ENCODE measurements at regions not wholly inside any gene's neighbourhood (a gene's known extent, or its start where the extent isn't known, plus 50 kb on each side); places are given as distances from the start of the nearest gene placed in this dataset.

DNA sequence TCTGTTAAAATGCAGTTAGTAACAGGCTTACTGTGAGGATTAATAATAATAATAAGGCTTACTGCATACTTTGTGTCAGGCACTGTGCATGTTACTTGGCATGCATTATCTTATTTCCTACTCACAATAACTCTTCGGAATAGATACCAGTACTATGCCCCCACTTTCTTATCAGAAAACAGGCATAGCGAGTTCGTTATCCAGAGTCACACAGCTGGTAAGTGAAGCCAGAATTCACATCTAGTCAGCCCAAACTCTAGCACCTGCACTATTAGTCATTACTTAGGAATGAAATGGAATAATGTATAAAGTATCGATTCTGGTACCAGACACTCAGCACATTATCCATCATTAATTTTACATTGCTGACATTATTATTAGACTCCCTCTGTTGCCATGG, 155.7 kb upstream of the BLID start:
- DNase-seq = no peak

DNA sequence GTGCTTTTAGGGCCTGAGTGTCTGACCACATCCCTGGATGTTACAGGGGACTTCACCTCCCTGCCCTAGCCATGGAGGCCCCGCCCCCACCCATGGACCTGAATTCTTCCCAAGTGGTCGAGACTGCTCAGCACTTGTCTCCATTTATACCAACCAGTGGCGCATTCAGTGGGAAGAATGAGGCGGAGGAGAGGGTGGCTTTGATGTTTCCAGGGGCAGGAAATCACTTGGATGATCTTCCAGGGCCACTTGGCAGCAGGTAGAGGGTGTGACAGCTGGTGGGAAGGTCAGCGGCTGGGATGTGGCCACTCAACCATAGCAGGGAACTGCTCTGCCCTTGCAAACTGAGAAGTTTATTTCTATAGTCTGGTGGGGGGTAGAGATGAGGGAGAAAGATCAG, 155.1 kb upstream of the BLID start:
- no peak for DNase-seq

DNA sequence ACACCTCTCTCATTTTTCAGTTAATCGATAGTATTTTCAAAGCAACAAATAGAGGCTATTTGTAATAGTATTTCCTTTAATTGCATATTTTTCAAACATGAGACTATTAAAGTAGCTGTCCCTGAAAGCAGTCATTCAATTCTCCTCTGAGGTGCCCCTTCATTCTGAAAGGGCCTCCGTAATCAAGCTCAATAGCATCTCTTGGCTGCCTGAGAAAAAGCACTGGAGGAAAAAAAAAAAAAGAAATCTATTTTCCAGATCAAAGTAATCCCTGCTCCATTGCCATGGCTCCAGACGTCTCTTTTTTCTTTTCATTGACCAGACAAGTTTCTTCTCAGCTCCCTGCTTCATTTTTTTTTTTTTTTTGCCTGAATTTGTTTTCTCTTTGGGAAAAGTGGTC, 154.5 kb upstream of the BLID start:
- DNase-seq = no peak

DNA sequence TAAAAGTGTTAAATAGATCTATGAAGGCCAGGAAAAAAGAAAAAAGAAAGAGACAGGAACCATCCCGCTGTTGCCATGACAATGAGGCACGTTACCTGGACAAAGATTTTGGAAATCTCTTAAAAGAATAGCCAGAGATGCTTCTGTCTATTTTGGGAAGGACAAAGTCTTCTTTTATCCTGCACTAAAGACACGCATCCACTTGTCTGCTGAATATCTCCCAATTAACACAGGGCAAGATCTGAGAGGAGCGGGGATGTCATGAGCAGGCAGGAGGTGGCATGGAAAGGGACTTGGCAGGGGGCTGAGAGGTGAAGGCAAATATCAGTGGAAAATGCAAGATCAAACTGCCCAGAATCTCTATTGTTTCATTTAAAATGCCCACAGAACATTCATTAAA, 153.8 kb upstream of the BLID start:
- no peak for DNase-seq

GRCh38 chr11:122268601-122269130, 152.7 kb upstream of the BLID start:
- DNase-seq = no peak

DNA sequence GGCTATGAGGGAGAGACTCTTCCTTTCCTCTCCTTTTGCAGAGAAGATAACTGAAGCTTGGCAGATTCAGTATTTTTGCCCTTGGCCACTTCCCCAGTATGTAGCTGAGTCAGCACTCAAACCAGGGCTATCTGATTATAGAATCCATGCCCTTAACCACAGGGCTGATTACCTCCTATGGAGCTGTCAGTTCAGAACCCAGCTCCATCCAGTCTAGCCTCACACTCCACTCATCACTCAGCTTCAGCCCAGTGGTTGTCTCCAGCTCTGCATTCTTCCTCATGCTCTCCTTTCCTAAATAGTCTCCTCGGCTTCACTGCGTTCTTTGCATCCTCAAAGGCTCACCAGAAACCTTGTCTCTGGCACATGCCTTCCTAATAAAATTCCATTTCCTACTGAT, 151.6 kb upstream of the BLID start:
- DNase-seq = no peak

DNA sequence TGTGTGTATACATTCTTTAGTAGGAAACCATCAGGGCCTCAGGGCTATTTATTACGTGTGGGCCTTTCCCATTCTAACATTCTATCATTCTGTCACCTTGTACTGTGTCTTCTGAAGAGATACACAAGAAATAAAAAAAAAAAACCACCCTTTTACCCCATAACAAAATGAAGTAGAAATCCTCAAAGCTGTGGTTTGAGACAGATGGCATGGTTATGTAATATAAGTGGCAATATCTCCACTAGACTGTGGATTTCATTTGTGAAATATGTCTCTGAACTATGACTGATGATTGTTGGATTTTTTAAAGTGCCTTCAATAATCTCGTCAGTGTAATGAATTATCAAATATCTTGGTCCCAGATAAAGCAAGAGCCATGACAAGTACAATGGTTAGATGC, 150.0 kb upstream of the BLID start:
- no peak for DNase-seq

DNA sequence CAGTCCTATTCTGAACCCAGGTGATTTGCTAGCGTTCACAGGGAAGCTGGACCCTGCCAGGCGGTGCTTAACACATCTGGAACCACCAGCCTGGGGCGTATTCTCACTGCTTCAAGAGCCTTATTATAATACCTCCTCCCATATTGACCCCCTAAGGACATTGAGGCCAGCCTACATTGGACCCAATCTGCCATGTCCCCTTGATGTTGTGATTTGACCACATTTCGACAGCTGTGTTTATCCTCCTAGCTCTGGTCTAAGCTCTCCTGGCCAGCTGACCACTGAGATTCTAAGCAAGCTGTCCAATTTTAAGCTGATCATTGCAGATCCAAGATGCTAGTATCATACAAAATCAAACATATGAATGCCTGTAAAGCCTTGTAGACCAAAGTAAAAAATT, 148.1 kb upstream of the BLID start:
- DNase-seq = no peak

- no peak for DNase-seq
Observed at GRCh38 chr11:122261546-122261945, 145.5 kb upstream of the BLID start.

GRCh38 chr11:122259195-122259821, 143.3 kb upstream of the BLID start:
- no peak for DNase-seq

DNA sequence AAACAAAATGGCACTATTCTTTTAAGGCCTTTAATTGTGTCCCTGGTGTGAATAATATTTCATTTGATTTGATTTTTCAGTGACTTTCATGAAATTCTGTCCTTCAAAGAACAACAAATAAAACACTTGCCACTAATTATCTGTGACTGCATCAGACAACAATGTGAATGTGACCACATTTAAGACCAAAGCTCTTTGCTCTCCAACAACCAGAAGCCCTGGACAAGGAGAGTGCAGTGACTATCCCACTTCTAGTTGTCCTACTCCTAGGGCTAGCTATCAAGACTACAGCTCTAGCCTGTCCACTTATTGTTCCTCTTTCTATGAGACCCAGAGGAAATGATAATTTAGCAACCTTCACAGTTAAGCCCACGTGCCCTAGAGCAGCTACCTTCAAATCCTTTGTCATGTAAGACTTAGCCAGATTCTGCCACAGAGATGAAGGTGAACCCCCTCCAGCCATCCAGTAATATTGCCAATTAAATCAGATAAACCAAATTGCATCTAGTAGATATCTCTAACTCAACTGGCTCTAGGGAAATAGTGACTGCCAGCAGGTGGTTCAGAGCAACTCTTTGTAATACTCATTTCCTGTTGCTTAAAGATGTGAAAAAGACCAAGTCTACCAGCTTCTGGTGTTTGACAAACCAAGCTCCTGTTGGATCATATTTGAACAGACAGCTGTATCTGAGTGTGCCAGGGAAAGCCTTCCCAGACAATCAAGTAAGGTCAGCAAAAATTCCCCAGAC, 142.6 kb upstream of the BLID start:
- DNase-seq = no peak

DNA sequence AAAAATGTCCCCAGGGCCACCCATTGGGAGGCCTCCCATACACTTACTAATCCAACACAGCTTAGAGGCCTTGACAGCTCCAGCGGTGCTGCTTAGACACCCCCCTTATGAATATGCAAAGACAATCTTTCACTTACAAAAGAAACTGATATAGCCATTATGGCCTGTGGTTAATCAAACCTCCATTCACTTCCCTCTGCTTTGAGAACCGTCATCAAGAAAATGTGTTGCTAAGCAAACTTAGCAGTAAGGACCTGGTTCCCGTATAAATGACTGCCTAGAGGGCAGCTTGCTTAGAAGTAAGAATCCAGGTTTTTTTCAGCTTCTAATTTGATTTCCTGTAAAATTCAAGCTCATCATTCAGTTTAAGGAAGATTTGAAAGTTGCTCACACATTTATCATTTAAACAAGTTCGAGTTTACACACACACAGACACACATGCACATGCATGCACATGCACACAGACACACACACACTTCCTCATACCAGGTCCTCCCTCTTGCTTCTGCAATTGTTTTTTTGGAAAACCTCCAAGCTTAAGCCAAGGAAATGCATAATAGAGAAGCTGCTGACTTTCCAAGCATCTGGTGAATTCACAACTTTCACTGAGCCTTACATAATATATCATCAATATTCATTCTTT, 137.7 kb upstream of the BLID start:
- DNase-seq = no peak

- no peak for DNase-seq
Observed at GRCh38 chr11:122248939-122249338, 132.9 kb upstream of the BLID start.

DNA sequence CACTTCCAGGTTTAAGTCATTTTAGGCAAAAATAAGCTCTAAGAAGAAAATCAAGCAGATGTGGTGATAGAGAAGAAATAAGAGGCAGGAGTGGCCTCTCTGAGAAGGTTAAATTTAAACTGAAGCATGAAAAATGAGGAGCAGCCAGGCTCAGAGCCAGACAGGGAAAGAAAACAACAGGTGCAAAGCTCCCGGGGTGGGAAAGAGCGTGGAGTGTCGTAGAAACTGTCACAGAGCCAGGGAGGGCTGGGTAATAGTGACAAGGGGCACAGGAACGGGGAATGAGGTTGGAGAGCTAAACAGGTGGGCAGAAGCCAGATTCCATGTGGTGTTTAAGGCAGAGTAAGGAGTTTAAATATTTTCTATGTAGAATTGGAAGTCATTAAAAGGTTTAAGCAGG, 132.1 kb upstream of the BLID start:
- no peak for DNase-seq

- DNase-seq = no peak
Observed at GRCh38 chr11:122246874-122247273, 130.9 kb upstream of the BLID start.

GRCh38 chr11:122242731-122243130, 126.7 kb upstream of the BLID start:
- DNase-seq = no peak

- DNase-seq = no peak
Observed at GRCh38 chr11:122241566-122241965, 125.6 kb upstream of the BLID start.

DNA sequence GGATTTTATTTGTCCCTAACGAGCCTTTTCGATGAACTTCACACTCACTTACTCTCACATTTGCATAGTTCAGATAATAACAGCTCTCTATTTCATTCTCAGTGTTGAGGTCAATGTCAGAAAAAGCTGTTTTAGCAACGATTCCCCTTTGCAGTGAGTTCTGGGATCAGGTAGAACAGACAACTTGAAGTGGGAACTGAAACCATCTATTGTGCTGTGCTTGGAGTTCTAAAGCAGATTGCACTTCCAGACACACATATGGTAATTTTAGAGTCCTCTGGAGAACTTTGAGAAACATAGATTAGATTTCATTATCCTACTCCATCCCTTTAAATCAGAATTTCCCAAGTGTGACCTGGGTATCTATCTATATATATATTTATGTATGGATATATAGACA, 124.6 kb upstream of the BLID start:
- no peak for DNase-seq

DNA sequence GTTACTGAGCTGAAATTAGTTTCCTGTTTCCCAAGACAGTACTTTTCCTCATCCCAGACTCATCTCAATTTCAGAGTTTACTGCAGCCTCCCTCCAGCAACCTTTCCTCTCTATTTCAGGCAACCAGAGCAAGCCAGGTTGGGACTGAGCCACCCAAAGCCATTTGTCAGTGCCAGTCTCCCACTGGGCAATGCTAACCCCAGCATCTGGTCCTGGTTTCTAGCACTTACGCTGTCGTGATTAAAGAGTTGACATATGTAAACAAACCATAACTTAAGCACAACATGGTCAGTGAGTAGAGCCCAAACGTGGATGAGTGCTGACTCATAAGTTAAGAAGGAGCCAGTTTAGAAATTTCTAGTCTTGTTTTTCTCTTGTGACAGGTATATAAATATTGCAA, 119.6 kb upstream of the BLID start:
- DNase-seq = no peak

GRCh38 chr11:122234780-122235179, 118.8 kb upstream of the BLID start:
- DNase-seq = no peak

DNA sequence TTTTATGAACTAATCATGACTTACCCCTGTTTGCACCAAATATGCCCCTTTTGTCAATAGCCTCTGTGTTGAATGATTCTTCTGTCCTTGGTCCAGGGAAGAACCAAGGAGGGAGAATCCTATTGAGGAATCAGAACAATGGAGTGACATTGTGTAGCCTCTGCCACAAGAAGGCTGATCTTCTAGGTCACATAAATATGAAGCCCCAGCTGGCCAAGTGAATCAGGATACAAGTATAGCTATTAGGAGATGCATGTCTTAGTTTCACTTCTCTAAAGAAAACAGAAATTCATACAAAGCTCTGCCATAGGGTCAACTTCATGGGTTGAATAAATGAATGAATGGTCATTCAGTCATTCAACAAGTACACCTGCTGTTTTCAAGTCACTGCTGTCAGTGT, 118.2 kb upstream of the BLID start:
- no peak for DNase-seq

- no peak for DNase-seq
Observed at GRCh38 chr11:122232985-122233384, 117.0 kb upstream of the BLID start.

DNA sequence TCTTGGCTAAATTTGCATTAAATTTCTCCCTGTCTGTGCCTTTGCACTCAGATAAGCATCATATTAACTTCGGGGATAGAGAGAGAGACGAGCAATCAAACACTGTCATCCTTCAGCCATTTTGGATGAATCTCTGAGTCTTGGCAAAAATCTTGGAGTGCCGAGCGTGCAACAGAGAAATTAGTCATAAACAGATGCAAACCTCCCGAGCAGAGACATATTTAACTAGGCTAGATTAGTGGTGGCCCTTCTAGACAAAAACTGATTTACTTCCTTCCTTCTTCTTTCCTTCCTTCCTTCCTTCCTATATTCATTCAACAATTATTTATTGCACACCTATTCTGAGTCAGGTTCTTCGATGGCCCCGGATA, 114.4 kb upstream of the BLID start:
- no peak for DNase-seq
